ENCODE measurements at regions not wholly inside any gene's neighbourhood (a gene's known extent, or its start where the extent isn't known, plus 50 kb on each side); places are given as distances from the start of the nearest gene placed in this dataset.

DNA sequence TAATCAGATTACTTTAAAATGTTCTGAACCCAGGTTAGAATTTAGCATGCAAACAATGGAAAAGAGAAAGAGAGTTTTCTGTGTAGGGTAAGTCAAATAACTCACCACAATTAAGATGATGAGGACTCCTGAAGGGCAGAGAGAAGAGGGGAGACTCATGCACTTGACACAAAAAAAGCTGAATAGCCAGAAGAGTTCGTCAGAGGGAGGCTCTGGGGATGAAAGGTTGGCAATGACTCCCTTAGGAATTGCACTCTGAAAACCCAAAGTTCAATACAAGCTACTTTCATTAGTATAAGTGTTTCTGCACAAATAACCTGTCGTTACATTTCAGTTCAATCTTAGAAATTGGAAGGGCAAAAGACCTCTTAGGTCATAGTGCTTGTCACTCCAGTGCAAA lies 434.4 kb upstream of the PCDH9 start:
- no peak for DNase-seq (ENCODE audit: low read depth)

DNA sequence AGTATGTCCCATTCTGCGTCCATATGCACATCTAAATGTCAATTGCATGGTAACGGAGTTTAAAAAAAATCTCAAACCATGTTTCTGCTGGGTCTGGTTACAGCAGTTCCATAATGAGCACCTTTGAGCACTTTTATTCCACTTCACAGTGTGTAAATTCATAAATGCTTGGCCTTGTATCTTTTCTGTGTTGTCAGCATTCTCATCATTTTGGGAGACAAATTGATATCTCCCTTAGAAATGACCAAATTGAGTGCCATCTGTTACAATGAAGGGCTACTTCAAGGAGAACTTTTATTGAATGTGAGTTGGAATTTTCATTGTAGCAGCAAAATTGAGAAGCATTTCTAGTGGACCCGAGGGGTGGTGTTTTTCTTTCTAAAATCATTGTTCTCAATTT lies 432.9 kb upstream of the PCDH9 start:
- DNase-seq (ENCODE audit: low read depth): no peak

DNA sequence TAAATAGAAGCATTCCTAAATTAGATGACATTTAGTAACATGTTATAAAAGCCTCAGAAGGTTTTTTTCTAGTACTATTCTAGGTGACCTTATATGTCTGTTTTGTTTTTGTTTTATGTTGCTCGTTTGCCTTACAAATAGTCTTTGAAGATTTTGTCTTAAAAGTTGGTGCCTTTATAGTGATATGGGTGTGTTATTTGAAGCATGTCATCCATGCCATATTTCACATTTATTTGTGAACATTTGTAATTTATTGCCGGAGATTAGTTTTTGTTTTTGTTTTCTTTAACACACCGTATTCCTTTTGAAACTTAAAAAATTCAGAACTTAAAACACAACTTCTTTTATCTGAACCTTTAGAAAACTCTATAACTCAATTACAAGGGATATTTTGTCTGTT lies 422.8 kb upstream of the PCDH9 start:
- DNase-seq (ENCODE audit: low read depth): no peak

DNA sequence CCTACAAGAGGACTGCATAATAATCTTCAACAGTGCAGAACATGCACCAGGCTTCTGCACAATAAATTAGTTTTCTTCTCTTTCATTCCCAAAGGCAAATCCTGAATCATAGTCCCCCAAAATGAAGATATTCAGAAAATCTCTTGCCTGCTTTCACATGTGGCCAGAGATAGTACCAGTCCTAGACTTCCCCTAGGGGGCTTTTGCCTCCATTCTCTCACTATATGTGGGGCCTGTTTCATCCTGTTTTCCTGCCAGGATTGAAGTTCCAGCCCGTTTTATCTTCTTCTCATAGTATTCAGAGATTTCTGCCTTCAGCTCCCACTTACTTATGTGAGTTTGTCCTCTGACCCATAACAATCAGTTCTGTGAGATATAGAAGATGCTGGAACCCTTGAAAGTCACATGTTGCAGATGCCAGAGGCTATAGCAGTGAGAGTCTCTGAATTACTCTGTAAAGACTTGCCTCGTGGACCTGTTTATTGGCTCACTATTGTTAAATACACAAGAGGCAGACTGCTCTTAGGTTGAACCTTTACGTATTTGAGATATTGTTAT lies 421.9 kb upstream of the PCDH9 start:
- DNase-seq (ENCODE audit: low read depth): no peak

DNA sequence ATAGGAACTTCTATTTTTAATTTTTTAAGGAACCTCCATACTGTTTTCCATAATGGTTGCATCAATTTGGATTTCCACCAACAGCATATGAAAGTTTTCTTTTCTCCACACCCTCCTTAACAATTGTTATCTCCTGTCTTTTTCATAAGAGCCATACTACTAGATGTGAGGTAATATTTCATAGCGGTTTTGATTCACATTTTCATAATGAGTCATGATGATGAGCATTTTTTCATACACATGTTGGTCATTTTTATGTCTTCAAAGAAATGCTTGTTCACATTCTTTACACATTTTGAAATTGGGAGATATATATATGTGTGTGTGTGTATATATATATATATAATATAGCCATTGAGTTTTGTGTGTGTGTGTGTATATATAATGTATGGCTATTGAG lies 420.3 kb upstream of the PCDH9 start:
- DNase-seq (ENCODE audit: low read depth): no peak

DNA sequence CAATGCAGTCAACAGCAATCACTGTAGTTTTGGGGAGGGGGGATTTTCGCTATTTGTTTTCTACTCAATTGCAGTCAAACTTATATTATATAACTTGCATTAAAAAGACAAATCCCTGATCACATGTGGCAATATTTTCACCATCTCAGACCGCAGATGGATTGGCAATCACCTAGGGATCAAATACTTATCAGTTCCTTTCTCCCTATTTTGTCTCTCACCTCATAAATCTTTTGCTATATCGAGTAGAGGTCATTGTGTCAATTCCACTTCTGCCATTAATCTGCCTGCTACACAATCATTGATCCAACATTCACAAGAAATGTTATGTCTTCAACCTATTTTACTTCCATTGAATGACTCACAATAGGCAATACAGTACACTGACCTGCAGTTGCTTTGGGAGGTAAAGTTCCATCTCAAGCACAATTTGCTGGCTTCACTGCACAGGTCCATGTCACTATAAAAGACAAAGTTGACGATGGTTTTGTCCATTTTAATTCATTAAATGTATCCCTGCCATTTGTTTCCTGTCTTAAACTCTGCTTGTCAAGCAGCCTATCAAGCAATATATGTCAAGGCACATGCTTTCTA lies 415.8 kb upstream of the PCDH9 start:
- no peak for DNase-seq (ENCODE audit: low read depth)

DNA sequence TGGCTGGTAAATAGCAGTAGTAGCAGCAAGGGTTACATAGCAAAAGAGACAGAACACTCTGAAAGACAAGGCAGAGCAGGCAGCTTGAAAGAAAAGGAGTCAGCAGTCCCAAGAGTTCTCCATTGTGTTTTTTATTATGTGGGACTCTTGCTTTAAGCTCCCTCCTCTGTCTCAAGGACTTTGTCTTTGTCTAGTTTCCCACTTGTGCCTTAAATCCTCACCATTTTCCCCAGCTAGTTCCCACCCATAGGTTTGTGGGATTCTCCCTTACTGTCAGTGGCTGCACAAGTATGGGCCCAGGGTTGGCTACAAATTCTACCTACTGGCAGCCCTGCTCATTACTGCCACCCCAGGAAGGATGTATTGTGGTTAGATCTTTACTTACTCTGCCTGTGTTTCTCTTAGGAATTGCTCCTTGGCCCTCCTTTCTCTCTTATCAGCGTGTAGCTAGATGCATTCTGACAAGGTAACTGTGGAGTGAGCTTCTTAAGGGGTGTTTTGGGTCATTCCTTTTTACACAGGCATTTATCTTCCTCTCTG lies 413.4 kb upstream of the PCDH9 start:
- no peak for DNase-seq (ENCODE audit: low read depth)

DNA sequence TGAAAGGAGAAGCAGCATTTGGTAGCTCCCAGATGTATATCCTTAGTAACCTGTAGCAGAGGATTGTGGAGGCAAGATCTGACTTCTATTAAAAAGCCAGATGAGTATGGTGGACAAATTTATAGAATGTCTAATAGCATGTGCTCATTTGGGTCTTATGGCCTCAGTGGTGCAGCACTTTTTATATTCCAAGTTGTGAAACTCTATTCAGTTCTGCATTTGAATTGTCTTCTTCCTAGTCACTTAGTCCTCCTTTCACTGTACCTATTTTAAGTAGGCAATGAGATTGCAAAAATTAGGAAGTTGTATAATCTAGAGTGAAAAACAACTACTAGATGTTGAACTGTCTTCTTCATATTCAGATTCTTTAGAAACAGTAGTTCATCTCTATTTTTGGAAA lies 412.5 kb upstream of the PCDH9 start:
- no peak for DNase-seq (ENCODE audit: low read depth)

DNA sequence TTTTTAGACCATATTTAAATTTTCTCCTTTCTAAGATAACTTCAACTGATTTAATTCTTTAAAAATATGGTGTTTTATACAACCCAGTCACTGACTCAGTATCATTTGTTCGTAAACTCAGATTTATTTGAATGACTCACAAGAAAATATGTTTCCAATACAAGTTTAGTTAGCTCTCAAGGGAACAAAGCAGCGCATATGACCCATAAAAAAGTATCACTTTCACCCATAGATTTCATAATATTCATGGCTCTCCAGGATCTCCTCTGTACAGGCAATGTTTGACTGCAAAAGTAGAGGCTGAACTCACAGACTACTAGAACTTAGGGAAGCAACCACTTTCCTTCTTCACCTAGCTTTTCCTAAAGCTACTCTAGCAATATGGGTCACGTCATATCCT lies 405.6 kb upstream of the PCDH9 start:
- no peak for DNase-seq (ENCODE audit: low read depth)

DNA sequence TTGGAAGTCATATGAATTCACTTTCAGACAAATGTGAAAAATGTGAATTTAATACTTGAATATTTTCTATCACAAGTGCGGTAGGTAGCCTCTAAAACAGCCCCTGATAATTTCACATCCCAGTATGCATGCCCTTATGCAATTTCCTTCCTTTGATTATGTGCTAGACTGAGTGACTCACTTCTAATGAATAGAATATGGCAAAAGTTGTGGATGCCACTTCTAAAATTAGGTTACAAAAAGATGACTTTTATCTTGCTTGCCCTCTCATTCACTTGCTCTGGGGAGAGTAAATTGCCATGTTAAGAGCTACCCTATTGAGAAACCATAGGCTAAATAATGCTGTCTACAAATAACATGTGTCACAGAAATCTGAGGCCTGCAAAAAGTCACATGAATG lies 402.5 kb upstream of the PCDH9 start:
- DNase-seq (ENCODE audit: low read depth): no peak

DNA sequence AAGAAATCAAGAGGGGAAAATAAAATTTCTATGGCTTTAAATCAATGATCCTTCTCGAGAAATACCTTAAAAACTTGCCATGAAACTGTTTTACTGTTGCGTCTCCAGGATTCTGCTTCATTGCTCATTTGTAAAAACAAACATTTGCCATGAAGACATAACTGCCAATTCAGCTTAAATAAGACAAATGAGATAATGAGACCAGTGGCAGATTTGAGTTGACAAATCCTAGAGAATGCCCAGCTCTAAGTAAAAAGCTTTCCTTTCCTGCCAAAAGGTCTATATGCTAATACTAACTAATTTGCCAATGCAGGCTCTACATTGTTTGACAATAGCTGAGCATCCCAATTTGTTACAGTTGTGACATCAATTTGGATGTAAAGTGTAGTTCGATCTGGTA lies 400.5 kb upstream of the PCDH9 start:
- DNase-seq (ENCODE audit: low read depth): no peak

DNA sequence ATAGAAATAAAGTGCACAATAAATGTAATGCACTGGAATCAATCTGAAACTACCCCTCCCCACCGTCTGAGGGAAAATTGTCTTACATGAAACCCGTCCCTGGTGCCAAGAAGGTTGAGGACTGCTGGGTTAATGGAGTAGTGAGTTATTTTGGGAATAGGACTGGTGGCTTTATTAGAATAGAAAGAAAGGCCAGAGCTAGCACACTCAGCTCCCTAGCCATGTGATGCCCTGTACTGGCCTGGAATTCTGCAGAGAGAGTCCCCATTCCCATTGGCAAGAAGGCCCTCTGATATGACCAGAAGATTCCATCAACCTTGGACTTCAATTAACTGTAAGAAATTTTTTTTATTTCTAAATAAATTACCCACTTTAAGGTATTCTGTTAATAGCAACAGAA lies 393.5 kb upstream of the PCDH9 start:
- no peak for DNase-seq (ENCODE audit: low read depth)

DNA sequence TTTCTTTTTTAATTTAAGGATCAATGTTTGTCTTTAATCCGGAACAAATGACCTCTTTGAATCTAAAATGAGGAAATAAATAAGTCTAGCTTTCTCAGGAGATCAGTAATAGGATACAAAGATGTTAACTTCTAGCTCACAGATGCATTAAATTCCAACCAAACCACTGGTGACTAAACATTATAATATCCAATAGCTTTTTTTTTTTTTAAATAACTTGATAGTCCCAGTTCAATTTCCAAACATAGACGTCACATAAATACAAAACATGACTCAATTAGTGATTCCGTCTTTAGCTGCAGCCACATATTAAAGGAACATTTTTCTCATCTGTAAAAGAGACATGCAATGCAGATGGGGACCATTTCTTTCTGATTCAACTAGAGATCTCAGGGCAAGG lies 390.5 kb upstream of the PCDH9 start:
- DNase-seq (ENCODE audit: low read depth): no peak

DNA sequence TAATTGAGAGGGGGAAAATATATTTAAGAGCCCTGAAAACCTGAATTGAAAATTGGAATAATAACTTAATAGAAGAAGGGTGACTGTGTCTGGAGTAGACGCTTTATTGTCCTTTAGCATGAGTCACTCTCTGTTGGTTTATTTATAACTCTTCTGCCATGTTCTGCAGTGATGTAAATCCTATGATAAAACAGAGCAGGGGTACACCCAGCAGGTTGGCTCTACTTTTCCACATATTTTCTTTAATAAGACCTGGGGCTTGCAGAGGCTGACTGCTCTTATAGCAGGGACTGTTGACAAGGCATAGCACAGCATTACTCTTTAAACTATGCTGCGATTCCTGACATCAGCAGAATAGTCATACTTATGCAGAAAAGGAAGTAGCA lies 389.9 kb upstream of the PCDH9 start:
- no peak for DNase-seq (ENCODE audit: low read depth)

DNA sequence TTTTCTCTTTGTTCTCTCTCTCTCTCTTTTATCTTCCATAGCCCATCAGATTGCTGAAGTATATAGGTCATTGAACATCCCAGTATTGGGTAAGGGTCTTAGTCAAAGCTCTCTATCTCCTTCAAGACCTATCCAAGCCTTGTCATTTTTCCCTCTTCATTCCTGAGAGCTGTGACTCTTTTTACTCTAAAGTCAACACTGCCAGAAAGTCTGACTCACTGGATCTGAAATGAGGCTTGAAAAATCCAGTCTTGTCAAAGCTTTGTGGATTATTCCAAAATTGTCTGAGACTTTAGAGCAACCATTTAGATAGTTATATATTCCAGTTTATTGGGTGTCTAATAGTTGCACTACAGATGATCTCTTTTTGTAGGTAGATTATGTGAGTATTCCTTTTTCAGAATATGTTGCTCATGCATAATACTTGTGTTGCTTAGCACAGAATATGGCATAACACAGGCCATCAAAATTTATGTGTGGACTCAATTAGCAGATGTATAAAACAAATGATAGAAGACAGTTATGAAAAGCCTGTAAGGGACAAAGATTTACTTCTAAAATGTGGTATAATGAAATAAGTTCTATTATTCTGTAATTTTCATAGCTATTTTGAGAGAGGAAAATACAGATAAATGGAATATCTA lies 389.3 kb upstream of the PCDH9 start:
- no peak for DNase-seq (ENCODE audit: low read depth)

DNA sequence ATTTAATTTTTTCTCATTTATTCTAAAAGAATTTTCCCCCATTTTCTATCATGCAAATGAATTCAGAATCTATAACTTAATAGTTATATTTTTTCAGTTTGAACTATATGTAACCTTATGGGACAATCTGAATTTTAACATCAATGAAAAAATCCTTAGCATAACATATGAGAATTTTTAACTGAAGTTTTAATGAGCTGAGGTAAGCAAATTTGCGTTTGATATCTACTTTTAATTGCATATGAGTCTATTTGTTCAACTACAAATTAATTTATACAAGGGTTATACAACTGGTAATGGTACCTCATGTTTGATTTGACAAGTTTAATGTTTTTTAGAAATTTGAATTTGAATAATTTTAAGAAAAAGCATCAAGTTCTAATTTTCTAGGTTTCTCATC lies 384.4 kb upstream of the PCDH9 start:
- DNase-seq (ENCODE audit: low read depth): no peak

DNA sequence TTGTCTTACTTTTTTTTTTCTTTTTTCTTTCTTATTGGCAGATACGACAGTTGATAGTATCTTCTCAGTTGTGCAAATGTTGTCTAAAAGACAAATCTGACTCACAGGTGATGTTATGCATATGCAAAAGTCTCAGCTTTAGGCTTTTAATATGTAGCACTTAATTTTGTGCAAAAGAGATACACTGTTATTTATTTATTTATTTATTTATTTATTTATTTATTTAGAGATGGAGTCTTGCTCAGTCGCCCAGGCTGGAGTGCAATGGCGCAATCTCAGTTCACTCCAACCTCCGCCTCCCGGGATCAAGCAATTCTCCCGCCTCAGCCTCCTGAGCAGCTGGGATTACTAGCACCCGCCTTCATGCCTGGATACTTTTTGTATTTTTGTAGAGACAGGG lies 383.9 kb upstream of the PCDH9 start:
- no peak for DNase-seq (ENCODE audit: low read depth)

DNA sequence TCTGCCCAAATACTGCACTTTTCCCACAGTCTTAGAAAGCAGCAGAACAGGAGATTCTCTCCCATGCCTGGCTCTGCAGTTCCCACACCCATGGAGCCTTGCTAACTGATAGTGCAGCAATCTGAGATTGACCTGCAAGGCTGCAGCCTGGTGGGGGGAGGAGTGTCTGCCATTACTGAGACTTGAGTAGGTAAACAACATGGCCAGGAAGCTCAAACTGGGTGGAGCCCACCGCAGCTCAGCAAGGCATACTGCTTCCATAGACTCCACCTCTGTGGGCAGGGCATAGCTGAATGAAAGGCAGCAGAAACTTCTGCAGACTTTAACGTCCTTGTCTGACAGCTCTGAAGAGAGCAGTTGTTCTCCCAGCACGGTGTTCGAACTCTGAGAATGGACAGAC lies 358.5 kb upstream of the PCDH9 start:
- DNase-seq (ENCODE audit: low read depth): no peak

DNA sequence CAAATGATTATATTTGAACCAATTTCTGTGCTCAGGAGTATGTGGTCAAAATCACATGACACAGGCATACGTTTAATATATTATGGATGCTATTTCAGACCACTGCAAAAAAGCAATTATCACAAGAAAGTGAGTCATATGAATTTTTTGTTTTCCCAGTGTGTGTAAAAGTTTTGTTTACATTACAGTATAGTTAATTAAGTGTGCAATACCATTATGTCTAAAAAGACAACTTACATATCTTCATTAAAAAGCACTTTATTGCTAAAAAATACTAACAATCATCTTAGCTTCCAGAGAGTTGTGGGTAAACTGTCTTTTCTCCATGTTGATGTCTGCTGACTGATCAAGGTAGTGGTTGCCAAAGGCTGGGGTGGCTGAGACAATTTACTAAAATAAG lies 347.2 kb upstream of the PCDH9 start:
- no peak for DNase-seq (ENCODE audit: low read depth)

DNA sequence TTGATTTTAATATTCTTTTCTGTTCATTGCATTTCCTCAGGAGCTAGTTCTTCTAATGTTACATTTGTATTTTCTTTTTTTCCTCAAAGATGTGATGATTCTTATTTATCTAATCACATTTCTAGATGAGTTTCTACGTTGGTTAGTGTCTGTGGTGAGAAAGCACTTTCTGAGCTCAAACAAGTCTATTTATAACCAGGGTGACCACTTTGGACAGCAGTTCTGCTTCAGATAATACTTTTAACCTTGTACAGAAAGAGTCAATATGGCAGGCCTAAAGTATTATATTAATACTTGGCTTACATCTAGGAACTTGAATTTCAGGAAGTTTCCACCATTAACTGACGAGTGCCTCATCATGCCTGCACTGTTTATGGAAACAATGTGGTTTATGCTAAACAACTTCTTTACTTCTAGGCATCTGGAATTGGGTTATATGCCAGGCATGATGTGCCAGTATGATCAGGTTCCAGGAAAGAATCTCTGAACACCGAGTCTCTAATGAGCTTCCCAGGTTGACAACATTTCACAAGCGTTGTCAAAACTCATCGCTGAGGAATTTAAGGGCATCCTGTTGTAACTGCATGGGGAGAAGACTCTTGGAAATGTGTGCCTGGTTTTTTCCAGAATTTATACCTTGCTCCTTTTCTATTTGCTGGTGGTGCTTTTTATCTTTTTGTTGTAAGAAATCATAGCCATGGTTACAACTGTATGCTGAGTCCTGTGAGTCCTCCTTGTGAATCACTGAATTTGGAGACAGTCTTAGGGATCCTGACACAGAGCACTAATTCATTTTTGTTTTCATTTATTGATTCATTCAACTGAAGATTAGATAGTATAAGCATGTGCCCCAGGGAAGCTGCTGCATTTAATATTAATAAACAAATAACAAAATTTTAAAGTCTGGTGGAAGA lies 344.4 kb upstream of the PCDH9 start:
- DNase-seq (ENCODE audit: low read depth): no peak

DNA sequence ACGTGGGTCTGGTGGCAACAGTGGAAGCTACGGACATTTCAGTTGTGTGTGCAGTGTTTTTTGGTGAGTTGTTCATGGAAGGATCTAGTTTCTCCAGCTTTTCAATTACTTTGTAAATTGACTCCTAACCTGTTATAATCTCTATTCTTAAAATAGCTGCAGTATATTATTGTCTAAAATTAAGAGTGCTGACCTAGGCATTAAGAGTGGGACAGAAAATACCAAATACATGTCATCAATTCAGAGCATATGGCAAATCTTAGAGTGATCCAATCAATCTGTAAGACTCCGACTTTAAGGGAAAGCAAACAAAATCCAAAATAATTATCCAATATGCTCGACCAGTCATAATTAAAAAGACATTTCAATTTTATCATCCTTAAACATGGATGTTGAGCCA lies 338.1 kb upstream of the PCDH9 start:
- DNase-seq (ENCODE audit: low read depth): no peak

DNA sequence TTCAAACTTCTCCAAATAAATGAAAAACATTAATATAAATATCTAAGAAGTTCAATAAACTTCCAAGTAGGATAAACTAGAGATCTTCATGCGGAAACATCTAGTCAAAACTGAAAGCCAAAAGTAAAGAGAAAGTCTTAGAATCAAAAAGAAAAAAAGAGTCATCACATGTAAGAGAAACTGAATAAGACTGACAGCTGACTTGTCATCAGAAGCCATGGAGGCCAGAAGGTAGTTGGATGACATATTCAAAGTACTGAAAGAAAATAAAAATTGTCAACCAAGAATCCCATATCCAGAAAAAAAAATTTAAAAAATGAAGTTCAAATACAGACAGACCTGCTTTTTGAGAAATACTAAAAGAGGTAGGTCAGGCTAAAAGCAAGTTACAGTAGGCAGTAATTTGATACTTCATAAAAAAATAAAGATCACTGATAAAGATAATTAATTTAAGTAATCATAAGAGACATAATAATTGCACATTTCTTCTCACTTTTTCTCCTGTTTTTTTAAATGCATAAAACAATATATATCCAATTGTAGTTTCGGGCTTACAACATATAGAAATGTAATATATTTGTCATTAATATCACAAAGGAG lies 327.6 kb upstream of the PCDH9 start:
- DNase-seq (ENCODE audit: low read depth): no peak

DNA sequence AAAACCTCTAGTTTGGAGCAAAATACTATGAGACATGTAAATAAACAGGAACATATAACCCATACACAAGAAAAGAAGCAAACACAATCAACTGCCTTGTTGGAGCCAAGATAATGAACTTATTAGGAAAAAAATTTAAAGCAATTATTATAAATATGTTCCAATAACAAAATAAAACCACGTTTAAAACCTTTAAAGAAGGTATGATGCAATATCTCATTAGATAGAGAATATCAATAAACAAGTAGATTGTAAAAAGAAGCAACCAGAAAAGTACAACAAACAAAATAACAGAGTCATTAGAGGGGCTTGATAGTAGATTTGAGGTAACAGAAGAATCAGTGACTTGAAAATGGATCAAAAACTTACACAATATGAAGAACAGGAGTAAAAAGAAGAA lies 327.0 kb upstream of the PCDH9 start:
- DNase-seq (ENCODE audit: low read depth): no peak

Measured in GM04503 (cell line).